Calu3 (cell line): ENCODE measurements at regions not wholly inside any gene's neighbourhood (a gene's known extent, or its start where the extent isn't known, plus 50 kb on each side); places are given as distances from the start of the nearest gene placed in this dataset.

Experiments
- BruUV-seq: library from RNA; stranded (reverse); fragments of 400-500 nt; replicated peaks from 2 replicates; lab custom pipeline; 2021; lab: Mats Ljungman, UMichigan
- CTCF ChIA-PET: fragments of 300-600 bp; sonication (Branson Sonifier 250); formaldehyde crosslinking; loops from one replicate; lab custom pipeline; 2022; ENCODE audit warnings: antibody characterized with exemption; lab: Charles Lee
- DNase-seq: peaks from one replicate; pipeline ENCODE4 v3.0.0; 2022
- H3K27ac Mint-ChIP-seq: one replicate; pipeline ENCODE4 v1.8.0; 2022; ENCODE audit warnings: mixed read lengths; ENCODE audit not compliant: unreplicated experiment
- H3K27me3 Mint-ChIP-seq: one replicate; pipeline ENCODE4 v1.8.0; 2022; ENCODE audit warnings: mixed read lengths; ENCODE audit not compliant: unreplicated experiment
- H3K36me3 Mint-ChIP-seq: one replicate; pipeline ENCODE4 v1.8.0; 2022; ENCODE audit warnings: mild to moderate bottlenecking, moderate library complexity, mixed read lengths; ENCODE audit not compliant: insufficient read depth, unreplicated experiment
- H3K4me1 Mint-ChIP-seq: one replicate; pipeline ENCODE4 v1.8.0; 2022; ENCODE audit warnings: mild to moderate bottlenecking, low read depth, mixed read lengths; ENCODE audit not compliant: unreplicated experiment
- H3K4me3 Mint-ChIP-seq: one replicate; pipeline ENCODE4 v1.8.0; 2022; ENCODE audit warnings: mild to moderate bottlenecking, low read depth, moderate library complexity, mixed read lengths; ENCODE audit not compliant: unreplicated experiment
- H3K9me3 Mint-ChIP-seq: one replicate; pipeline ENCODE4 v1.8.0; 2022; ENCODE audit warnings: low read depth, mixed read lengths; ENCODE audit not compliant: unreplicated experiment
- intact Hi-C: fragments of 100-400 bp; cut with micrococcal nuclease; formaldehyde crosslinking; loops from one replicate; pipeline ENCODE4 v1.10.0; 2022; ENCODE audit not compliant: unreplicated experiment
- TF ChIP-seq, protein P1 (sequence below): fragments of 200-600 bp; IDR thresholded peaks from one replicate; pipeline ENCODE4 v1.8.0; 2022; ENCODE audit warnings: antibody characterized with exemption; ENCODE audit not compliant: unreplicated experiment

DNA sequence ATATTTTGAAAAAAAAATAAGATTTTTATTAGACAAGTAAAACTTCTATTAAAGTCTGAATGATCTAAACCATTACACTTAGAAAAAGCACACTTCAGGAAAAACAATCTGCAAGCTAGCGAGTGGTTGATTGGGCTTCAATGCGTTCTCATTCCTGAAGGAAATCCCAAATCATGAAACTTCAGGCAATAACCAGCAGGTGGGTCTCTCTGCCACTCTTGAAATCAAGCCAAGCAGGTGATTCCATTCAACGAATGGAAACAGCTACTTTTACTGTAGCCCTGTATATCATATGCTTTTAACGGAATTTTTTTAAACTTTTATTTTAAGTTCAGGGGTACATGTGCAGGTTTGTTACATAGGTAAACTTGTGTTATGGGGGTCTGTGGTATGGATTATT lies 234.5 kb upstream of the TRPM3 start:
- no peaks in the 10 kb centered on the region for H3K36me3 Mint-ChIP-seq
- H3K9me3 Mint-ChIP-seq, result no peaks in the 10 kb centered on the region
- no TSS peak for BruUV-seq
- no peaks in the 10 kb centered on the region for H3K4me1 Mint-ChIP-seq
- intact Hi-C loops, result no loop called here
- no peak overlapping the region for H3K27ac Mint-ChIP-seq
- H3K27me3 Mint-ChIP-seq, result peaks cover 21% of the 10 kb centered on the region
- no peak for DNase-seq
- TF ChIP-seq, protein P1, sequence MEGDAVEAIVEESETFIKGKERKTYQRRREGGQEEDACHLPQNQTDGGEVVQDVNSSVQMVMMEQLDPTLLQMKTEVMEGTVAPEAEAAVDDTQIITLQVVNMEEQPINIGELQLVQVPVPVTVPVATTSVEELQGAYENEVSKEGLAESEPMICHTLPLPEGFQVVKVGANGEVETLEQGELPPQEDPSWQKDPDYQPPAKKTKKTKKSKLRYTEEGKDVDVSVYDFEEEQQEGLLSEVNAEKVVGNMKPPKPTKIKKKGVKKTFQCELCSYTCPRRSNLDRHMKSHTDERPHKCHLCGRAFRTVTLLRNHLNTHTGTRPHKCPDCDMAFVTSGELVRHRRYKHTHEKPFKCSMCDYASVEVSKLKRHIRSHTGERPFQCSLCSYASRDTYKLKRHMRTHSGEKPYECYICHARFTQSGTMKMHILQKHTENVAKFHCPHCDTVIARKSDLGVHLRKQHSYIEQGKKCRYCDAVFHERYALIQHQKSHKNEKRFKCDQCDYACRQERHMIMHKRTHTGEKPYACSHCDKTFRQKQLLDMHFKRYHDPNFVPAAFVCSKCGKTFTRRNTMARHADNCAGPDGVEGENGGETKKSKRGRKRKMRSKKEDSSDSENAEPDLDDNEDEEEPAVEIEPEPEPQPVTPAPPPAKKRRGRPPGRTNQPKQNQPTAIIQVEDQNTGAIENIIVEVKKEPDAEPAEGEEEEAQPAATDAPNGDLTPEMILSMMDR, result no peak
- CTCF ChIA-PET, result no interaction called here
- no peak overlapping the region for H3K4me3 Mint-ChIP-seq

DNA sequence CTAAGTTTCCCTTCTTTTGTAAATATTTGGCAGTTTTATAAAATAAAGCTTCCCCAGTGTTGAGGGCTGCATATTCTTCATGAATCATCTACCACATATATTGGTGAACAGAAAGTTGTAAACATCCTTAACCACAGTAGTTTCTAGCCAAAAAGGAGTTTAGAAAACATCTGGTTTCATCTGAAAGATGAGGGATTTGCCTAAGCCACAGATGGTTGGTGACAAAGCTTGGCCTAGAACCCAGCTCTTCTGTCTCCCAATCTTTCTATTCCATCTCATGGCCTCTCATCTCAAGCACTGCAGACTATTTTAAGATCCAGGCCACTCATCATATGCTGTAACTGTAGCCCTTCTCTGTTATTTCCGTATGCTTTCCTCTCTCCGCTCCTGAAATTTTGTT lies 232.3 kb upstream of the TRPM3 start:
- CTCF ChIA-PET, result no interaction called here
- Mint-ChIP-seq H3K4me3 (no peak overlapping the region), H3K27me3 (peaks cover 21% of the 10 kb centered on the region), H3K27ac (no peak overlapping the region), H3K36me3 (no peaks in the 10 kb centered on the region), H3K4me1 (no peaks in the 10 kb centered on the region), H3K9me3 (no peaks in the 10 kb centered on the region)
- intact Hi-C loops, result no loop called here
- BruUV-seq, result no TSS peak
- TF ChIP-seq, protein P1, result no peak
- no peak for DNase-seq

DNA sequence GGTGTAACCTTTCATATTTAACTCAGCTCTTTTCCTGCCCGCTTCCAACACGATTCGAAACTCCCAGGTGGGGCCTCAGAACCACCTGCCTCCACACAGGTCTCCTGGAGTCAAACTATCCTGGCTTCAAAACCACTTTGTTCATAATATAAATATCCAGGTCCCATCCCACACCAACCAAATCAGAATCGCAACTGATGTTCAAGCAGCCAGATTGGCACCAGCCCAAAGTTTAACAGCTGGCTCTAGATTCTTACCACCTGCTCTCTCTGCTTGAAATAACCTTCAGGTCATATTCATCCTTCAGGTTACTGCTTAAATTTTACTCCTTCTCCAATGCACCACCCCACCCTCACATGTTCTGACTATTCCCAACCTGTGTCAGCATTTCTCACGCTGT lies 231.4 kb upstream of the TRPM3 start:
- intact Hi-C loops, result no loop called here
- CTCF ChIA-PET, result interaction anchor here (0.6 kb wide), 1 partner anchor 29 kb away, joined by 4 read pairs; no protein-coding TSS in a partner anchor
- Mint-ChIP-seq H3K4me1 (no peaks in the 10 kb centered on the region), H3K27me3 (peaks cover 21% of the 10 kb centered on the region), H3K9me3 (no peaks in the 10 kb centered on the region), H3K27ac (no peak overlapping the region), H3K4me3 (no peak overlapping the region), H3K36me3 (no peaks in the 10 kb centered on the region)
- TF ChIP-seq, protein P1, result no peak
- BruUV-seq, result no TSS peak
- DNase-seq, result no peak

DNA sequence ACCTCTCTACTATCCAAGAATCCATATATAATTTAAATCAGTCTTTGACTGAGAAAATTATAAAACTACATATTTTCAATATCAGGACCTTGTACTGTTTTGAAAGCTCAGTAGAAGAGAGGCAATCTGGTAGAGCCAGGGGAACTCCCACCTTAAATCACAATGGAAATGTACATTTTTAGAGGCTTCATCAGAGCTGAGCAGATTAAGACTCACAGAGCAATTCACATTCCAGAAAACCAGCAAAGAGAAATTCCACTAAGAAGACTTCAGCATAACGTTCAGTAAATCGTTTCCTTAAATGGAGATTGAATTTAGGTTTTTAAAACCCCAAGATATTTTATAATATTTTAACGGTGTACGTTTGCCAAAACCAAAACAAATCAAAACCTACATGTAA lies 227.8 kb upstream of the TRPM3 start:
- intact Hi-C loops, result no loop called here

More for the DNA sequence above, 227.8 kb upstream of the TRPM3 start:
- DNase-seq, result no peak
- Mint-ChIP-seq H3K27ac (no peak overlapping the region), H3K4me3 (no peak overlapping the region), H3K36me3 (no peaks in the 10 kb centered on the region), H3K27me3 (peaks cover 18% of the 10 kb centered on the region), H3K9me3 (no peaks in the 10 kb centered on the region), H3K4me1 (no peaks in the 10 kb centered on the region)
- BruUV-seq, result no TSS peak
- CTCF ChIA-PET, result no interaction called here
- TF ChIP-seq, protein P1, result no peak
